Immature natural killer cell (primary cell): ENCODE measurements at regions not wholly inside any gene's neighbourhood (a gene's known extent, or its start where the extent isn't known, plus 50 kb on each side); places are given as distances from the start of the nearest gene placed in this dataset.
"Not testable (repeated sequence)": the region's sequence is repeated elsewhere in the genome, so short reads cannot be mapped to it uniquely, and the experiment has no call there.

ENCODE experiments used
- DNase-seq, 3 donors: peaks; one replicate each; pipeline ENCODE4 v3.0.0; 2022; ENCODE audit warnings: mixed read lengths in 1 of 3
- H3K27ac Mint-ChIP-seq, 6 donors: one replicate each; pipeline ENCODE4 v1.8.0; 2020; ENCODE audit warnings: mixed read lengths in 6 of 6, mild to moderate bottlenecking in 5 of 6, inconsistent platforms in 4 of 6, moderate library complexity in 3 of 6
- H3K27me3 Mint-ChIP-seq, 3 donors: one replicate each; pipeline ENCODE4 v1.8.0; 2020 to 2021; ENCODE audit warnings: low read depth in 3 of 3, mild to moderate bottlenecking in 3 of 3, mixed read lengths in 3 of 3, moderate library complexity in 3 of 3, inconsistent platforms in 1 of 3
- H3K36me3 Mint-ChIP-seq, 3 donors: one replicate each; pipeline ENCODE4 v1.8.0; 2020; ENCODE audit warnings: mixed read lengths in 3 of 3, inconsistent platforms in 2 of 3, mild to moderate bottlenecking in 2 of 3
- H3K4me1 Mint-ChIP-seq, 2 donors: one replicate each; pipeline ENCODE4 v1.8.0; 2020; ENCODE audit warnings: inconsistent platforms in 2 of 2, mild to moderate bottlenecking in 2 of 2, mixed read lengths in 2 of 2, moderate library complexity in 1 of 2
- H3K4me3 Mint-ChIP-seq, 5 donors: one replicate each; pipeline ENCODE4 v1.8.0; 2020; ENCODE audit warnings: mild to moderate bottlenecking in 5 of 5, mixed read lengths in 5 of 5, inconsistent platforms in 3 of 5, moderate library complexity in 3 of 5
- H3K9me3 Mint-ChIP-seq, 6 donors: one replicate each; pipeline ENCODE4 v1.8.0; 2020; ENCODE audit warnings: mild to moderate bottlenecking in 6 of 6, mixed read lengths in 6 of 6, inconsistent platforms in 4 of 6, moderate library complexity in 3 of 6

- Mint-ChIP-seq H3K27ac (no peak overlapping the region), H3K36me3 (peaks cover 0 to 12% (median 5%) of the 10 kb centered on the region in 3 donors), H3K4me1 (no peaks in the 10 kb centered on the region), H3K27me3 (peaks cover 0 to 4% (median 0%) of the 10 kb centered on the region in 3 donors), H3K4me3 (no peak overlapping the region), H3K9me3 (peaks cover 0 to 24% (median 9%) of the 10 kb centered on the region in 6 donors)
- DNase-seq, result no peak
Measured at GRCh38 chr5:67746103-67746502, 469.5 kb upstream of the PIK3R1 start.

GRCh38 chr5:67732921-67733320 is 482.6 kb upstream of the PIK3R1 start:
- H3K27me3 Mint-ChIP-seq, result peaks cover 0 to 6% (median 3%) of the 10 kb centered on the region in 3 donors
- no peaks in the 10 kb centered on the region for H3K4me1 Mint-ChIP-seq
- H3K36me3 Mint-ChIP-seq, result no peaks in the 10 kb centered on the region
- H3K4me3 Mint-ChIP-seq, result no peak overlapping the region
- H3K27ac Mint-ChIP-seq, result no peak overlapping the region
- H3K9me3 Mint-ChIP-seq, result peaks cover 0 to 2% (median 0%) of the 10 kb centered on the region in 6 donors
- no peak for DNase-seq

GRCh38 chr5:67732471-67732870 is 483.1 kb upstream of the PIK3R1 start:
- Mint-ChIP-seq H3K27me3 (peaks cover 0 to 6% (median 3%) of the 10 kb centered on the region in 3 donors), H3K27ac (no peak overlapping the region), H3K4me1 (no peaks in the 10 kb centered on the region), H3K36me3 (no peaks in the 10 kb centered on the region), H3K4me3 (no peak overlapping the region), H3K9me3 (peaks cover 0 to 2% (median 0%) of the 10 kb centered on the region in 6 donors)
- no peak for DNase-seq

DNA sequence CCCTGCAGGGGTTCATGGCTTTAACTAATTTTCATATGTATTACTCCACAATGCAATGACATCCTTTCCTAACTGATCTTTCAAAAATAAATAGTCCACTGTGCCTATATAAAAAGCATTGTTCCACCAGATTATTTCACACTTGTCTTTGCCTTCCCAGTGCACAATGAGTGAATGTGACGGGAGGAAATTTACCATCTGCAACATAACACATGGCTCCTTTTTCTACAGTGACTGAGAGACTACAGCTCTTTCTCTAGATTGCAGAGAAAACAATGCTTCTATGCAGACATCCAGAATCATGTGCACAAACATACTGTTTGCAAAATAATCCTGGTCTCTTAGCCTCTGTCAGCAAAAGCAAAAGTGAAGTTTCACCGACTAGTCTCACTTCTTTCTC is 483.7 kb upstream of the PIK3R1 start:
- no peaks in the 10 kb centered on the region for H3K36me3 Mint-ChIP-seq
- H3K27ac Mint-ChIP-seq, result no peak overlapping the region
- H3K9me3 Mint-ChIP-seq, result peaks cover 0 to 2% (median 0%) of the 10 kb centered on the region in 6 donors
- peaks cover 0 to 8% (median 3%) of the 10 kb centered on the region in 3 donors for H3K27me3 Mint-ChIP-seq
- H3K4me3 Mint-ChIP-seq, result no peak overlapping the region
- DNase-seq, result no peak
- H3K4me1 Mint-ChIP-seq, result no peaks in the 10 kb centered on the region

DNA sequence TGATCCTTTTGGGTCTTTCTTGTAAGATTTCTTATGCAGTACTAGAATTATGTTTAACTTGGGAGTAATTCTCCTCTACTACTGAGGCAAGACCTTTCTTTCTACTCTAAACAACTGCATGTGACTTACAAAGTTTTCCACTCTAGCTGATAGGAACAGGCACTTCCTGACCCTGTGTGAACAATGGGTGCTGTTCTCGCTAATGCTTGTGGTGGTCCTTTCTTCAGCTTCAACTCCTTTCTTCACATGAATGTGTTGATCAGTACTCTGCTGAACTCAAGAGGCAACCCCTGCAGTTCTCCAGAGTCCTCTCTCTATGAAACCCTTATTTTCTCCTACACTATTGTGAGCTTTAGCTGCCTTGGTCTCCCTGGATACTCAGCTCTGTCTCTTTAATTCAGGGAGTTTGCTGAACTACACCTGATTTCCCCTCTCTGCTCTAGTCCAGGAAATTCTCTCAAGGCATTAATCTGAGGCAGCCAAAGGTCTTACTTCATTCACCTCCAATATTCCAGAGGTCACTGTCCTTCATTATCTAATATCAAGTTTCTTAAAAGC is 484.6 kb upstream of the PIK3R1 start:
- Mint-ChIP-seq H3K36me3 (no peaks in the 10 kb centered on the region), H3K27ac (no peak overlapping the region), H3K9me3 (no peaks in the 10 kb centered on the region), H3K27me3 (peaks cover 0 to 9% (median 3%) of the 10 kb centered on the region in 3 donors), H3K4me3 (no peak overlapping the region), H3K4me1 (no peaks in the 10 kb centered on the region)
- no peak for DNase-seq

DNA sequence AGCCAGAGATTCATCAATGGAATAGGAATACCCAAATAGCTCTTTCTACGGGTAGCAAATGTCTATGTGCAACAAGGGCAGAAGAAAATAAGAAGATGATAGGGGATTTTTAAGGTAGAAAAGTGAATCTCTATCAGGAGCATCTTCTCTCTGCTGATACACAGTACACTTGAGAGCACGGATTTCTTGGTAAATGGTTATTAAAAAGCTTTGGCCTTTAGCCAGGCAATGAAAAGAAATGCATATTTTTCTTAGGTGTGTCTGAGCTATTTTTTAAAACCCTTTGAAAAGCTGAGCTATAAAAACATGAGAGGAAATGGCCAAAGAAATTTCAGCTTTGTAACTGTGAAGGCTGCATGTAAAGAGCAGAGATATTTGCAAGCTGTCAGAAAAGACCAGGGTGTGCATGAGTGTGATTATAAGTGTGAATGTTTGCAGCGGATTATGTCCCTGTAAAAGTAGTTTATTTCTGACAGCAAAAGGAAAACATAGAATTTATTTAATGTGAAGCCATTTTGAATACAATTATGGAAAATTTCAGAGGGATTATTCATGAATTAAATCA is 487.1 kb upstream of the PIK3R1 start:
- no peak for DNase-seq
- no peaks in the 10 kb centered on the region for H3K4me1 Mint-ChIP-seq
- H3K4me3 Mint-ChIP-seq, result no peak overlapping the region
- peaks cover 0 to 7% (median 5%) of the 10 kb centered on the region in 3 donors for H3K27me3 Mint-ChIP-seq
- H3K27ac Mint-ChIP-seq, result no peak overlapping the region
- H3K36me3 Mint-ChIP-seq, result no peaks in the 10 kb centered on the region
- no peaks in the 10 kb centered on the region for H3K9me3 Mint-ChIP-seq

DNA sequence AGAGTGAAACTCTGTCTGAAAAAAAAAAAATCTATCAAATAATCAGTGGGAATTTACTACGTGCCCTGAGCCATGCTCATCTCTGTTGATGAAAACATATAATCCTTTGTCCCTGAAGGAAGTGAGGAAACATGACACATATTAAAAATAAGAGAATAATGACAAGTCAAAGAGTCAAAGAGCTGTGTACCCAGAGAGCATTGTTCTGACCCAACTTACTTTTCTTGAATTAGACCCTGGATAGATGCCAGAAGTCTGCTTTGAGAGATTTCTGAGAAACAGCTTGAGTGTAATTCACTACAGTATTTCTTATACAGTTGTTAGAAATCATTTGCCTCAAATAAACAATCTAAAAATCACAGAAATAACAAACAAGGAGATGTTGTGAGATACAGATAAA is 490.0 kb upstream of the PIK3R1 start:
- no peaks in the 10 kb centered on the region for H3K4me1 Mint-ChIP-seq
- no peaks in the 10 kb centered on the region for H3K36me3 Mint-ChIP-seq
- no peak overlapping the region for H3K27ac Mint-ChIP-seq
- H3K4me3 Mint-ChIP-seq, result no peak overlapping the region
- DNase-seq, result no peak
- H3K9me3 Mint-ChIP-seq, result no peaks in the 10 kb centered on the region
- peaks cover 0 to 5% (median 5%) of the 10 kb centered on the region in 3 donors for H3K27me3 Mint-ChIP-seq

DNA sequence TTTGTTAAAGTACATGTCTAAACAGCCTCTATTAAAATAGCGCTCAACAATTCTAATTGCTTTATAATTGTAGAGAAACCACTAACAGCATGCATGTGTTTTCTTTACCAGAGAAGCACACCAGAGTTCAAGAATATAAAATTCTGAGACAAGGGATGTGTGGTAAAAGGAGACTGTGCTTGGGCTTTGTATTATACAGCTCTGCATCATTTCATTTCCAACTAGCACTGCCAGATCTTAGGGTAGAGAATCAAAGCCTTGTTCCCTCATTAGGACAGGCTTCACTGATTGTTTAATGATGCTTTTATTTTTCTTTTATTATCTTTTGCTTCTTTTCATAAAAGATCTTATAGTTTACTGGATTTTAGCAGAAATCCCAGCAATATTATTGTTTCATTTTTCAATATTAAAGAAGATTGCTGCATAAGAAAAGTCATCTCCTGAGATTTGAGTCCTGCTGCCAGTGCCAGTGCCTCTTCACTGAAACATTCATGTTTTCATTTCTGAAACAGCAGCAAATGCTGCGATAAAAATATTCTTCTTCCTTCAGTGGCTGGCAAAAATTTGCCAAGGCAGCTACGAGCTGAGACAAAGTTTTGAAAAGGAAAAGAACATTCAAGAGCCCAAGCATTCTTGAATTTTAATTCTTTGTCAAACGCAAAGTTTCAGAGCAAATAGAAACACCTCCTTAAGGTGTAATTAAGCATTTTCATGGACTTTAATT is 491.0 kb upstream of the PIK3R1 start:
- H3K27me3 Mint-ChIP-seq, result peaks cover 0 to 5% (median 5%) of the 10 kb centered on the region in 3 donors
- H3K27ac Mint-ChIP-seq, result no peak overlapping the region
- no peaks in the 10 kb centered on the region for H3K36me3 Mint-ChIP-seq

DNA sequence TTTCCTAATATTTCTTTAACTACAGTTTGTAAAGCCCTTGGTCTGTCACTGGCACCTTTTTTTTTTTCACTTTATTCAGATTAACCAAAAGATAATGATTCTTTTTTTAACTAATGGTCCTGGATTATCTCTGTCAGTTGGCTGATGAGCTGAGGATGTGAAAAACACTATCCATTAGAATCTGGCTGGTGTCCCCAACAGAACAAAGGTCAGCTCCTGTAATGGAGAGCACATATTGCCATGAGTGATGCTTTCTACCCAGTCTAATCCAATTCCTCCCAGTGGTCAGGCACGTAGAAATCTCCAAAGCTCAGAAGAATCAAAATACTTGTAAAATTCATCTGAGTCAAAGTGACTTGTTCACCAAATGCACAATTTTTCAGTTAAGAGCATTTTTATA is 491.7 kb upstream of the PIK3R1 start:
- Mint-ChIP-seq H3K4me3 (no peak overlapping the region), H3K4me1 (no peaks in the 10 kb centered on the region), H3K9me3 (no peaks in the 10 kb centered on the region), H3K27ac (no peak overlapping the region), H3K27me3 (peaks cover 0 to 5% (median 2%) of the 10 kb centered on the region in 3 donors), H3K36me3 (no peaks in the 10 kb centered on the region)
- no peak for DNase-seq

More for the DNA sequence above, 491.0 kb upstream of the PIK3R1 start:
- no peak for DNase-seq
- H3K4me3 Mint-ChIP-seq, result no peak overlapping the region
- no peaks in the 10 kb centered on the region for H3K4me1 Mint-ChIP-seq
- no peaks in the 10 kb centered on the region for H3K9me3 Mint-ChIP-seq

GRCh38 chr5:67722582-67722981 is 493.0 kb upstream of the PIK3R1 start:
- not testable (repeated sequence) for H3K4me1 Mint-ChIP-seq, DNase-seq, H3K36me3 Mint-ChIP-seq, H3K4me3 Mint-ChIP-seq, H3K27ac Mint-ChIP-seq, H3K27me3 Mint-ChIP-seq, H3K9me3 Mint-ChIP-seq

DNA sequence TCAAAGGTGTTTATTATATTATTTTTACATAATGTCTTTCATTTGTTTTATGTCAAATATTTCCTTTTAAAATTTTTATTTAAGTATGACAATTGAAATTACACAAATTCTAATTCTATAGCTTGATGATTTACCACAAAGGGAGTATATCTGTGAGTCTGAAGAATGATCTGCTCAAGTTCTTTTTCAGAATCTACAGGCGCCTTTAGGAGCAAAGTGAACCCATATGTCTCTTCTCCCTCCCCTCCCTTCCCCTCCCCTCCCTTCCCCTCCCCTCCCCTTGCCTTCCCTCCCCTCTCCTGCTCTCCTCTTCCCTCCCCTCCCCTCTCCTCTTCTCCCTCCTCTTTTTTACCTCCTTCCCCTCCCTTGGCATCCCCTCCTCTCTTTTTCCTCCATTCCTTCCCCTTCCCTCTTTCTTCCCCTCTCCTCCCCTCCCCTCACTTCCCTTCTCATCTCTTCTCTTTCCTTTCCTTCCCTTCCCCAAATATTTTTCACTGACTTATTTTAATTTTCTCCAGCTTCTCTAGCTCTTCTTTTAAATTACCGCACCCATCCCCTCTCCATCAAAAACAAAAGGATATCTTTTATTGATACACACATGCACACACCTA is 495.3 kb upstream of the PIK3R1 start:
- Mint-ChIP-seq H3K4me1 (no peaks in the 10 kb centered on the region), H3K27ac (no peak overlapping the region), H3K27me3 (no peaks in the 10 kb centered on the region), H3K4me3 (no peak overlapping the region), H3K9me3 (no peaks in the 10 kb centered on the region), H3K36me3 (no peaks in the 10 kb centered on the region)
- DNase-seq, result no peak

GRCh38 chr5:67702008-67702407 is 505.4 kb upstream of the CD180 start:
- DNase-seq, result no peak
- Mint-ChIP-seq H3K4me1 (no peaks in the 10 kb centered on the region), H3K27me3 (peaks cover 0 to 4% (median 0%) of the 10 kb centered on the region in 3 donors), H3K9me3 (peaks cover 2 to 19% (median 14%) of the 10 kb centered on the region in 6 donors), H3K4me3 (no peak overlapping the region), H3K36me3 (peaks cover 0 to 4% (median 3%) of the 10 kb centered on the region in 3 donors), H3K27ac (no peak overlapping the region)

- peaks cover 0 to 4% (median 2%) of the 10 kb centered on the region in 3 donors for H3K27me3 Mint-ChIP-seq
- H3K27ac Mint-ChIP-seq, result no peak overlapping the region
- peaks cover 0 to 4% (median 3%) of the 10 kb centered on the region in 3 donors for H3K36me3 Mint-ChIP-seq
- peaks cover 2 to 19% (median 11%) of the 10 kb centered on the region in 6 donors for H3K9me3 Mint-ChIP-seq
- H3K4me3 Mint-ChIP-seq, result no peak overlapping the region
- H3K4me1 Mint-ChIP-seq, result no peaks in the 10 kb centered on the region
- DNase-seq, result no peak
Measured at GRCh38 chr5:67699560-67699959, 503.0 kb upstream of the CD180 start.

DNA sequence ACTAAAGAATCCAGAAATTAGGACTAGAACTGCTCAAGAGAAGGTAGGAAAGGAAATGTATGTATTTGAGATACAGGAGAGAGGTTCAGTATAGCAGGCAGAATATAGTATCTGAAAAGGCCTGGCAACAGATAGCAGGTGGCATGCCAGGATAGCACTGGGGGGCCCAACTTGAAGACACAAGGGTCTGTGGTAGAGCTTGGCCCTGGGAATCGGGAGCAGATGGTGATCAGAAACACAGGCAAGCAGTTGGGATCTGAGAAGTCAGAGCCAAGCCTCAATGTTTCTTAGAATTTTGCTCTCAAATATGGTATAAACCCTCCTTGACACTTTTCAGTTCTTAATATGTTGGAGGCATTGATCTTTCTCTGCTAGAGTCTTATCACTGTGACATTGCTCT is 499.8 kb upstream of the CD180 start:
- no peaks in the 10 kb centered on the region for H3K36me3 Mint-ChIP-seq
- no peak overlapping the region for H3K27ac Mint-ChIP-seq
- H3K4me1 Mint-ChIP-seq, result no peaks in the 10 kb centered on the region
- H3K9me3 Mint-ChIP-seq, result no peaks in the 10 kb centered on the region
- peaks cover 0 to 5% (median 4%) of the 10 kb centered on the region in 3 donors for H3K27me3 Mint-ChIP-seq
- H3K4me3 Mint-ChIP-seq, result no peak overlapping the region
- no peak for DNase-seq
